Lower lobe of right lung (tissue), 2 donors: ENCODE measurements at regions not wholly inside any gene's neighbourhood (a gene's known extent, or its start where the extent isn't known, plus 50 kb on each side); places are given as distances from the start of the nearest gene placed in this dataset.

Experiments
- ATAC-seq, 2 donors: fragments of 200-7000 bp; cut with Tn5 transposase; one replicate each; pipeline ENCODE4 v1.9.1; 2020 to 2022; ENCODE audit warnings: mild to moderate bottlenecking in 2 of 2, moderate library complexity in 2 of 2
- DNase-seq: peaks from one replicate; pipeline ENCODE4 v3.0.0-alpha.2; 2020
- H3K27ac ChIP-seq: fragments of 200-600 bp; one replicate; pipeline ENCODE4 v1.8.0; 2022
- H3K27me3 ChIP-seq: fragments of 200-600 bp; one replicate; pipeline ENCODE4 v1.8.0; 2022; ENCODE audit warnings: low read depth
- H3K36me3 ChIP-seq: fragments of 200-600 bp; one replicate; pipeline ENCODE4 v1.8.0; 2022; ENCODE audit warnings: mild to moderate bottlenecking
- H3K4me1 ChIP-seq: fragments of 200-600 bp; one replicate; pipeline ENCODE4 v1.8.0; 2022
- H3K4me3 ChIP-seq: fragments of 200-600 bp; one replicate; pipeline ENCODE4 v1.8.0; 2022; ENCODE audit warnings: mild to moderate bottlenecking
- H3K9me3 ChIP-seq: fragments of 200-600 bp; one replicate; pipeline ENCODE4 v1.8.0; 2022
- CTCF ChIP-seq: fragments of 200-600 bp; IDR thresholded peaks from one replicate; pipeline ENCODE4 v1.8.0; 2022; ENCODE audit warnings: antibody characterized with exemption, mild to moderate bottlenecking
- intact Hi-C: fragments of 100-400 bp; cut with DNase I; formaldehyde crosslinking; loops from one replicate; pipeline ENCODE4 v1.11.0; 2022
- donor health status: DM: no; HTN: yes; CAD: no; lungs with severe emphysema.

GRCh38 chr6:24076011-24076410 is 50.0 kb upstream of the NRSN1 start:
- intact Hi-C loops: no loop called here
- Histone ChIP-seq H3K36me3 (no peaks in the 10 kb centered on the region), H3K4me3 (no peak overlapping the region), H3K9me3 (no peaks in the 10 kb centered on the region), H3K27me3 (no peaks in the 10 kb centered on the region), H3K4me1 (no peaks in the 10 kb centered on the region), H3K27ac (no peak overlapping the region)
- no peak for DNase-seq
- no peak for ATAC-seq
- no peak for TF ChIP-seq CTCF
